ENCODE measurements at regions not wholly inside any gene's neighbourhood (a gene's known extent, or its start where the extent isn't known, plus 50 kb on each side); places are given as distances from the start of the nearest gene placed in this dataset.

- no peak for TF ChIP-seq CTCF (IDR thresholded peaks at IDR 0.05)
These were observed 168.9 kb downstream of the LMO4 start for GRCh38 chr1:87497380-87498203.

GRCh38 chr1:87501738-87502137, 173.1 kb downstream of the LMO4 start:
- no peak for TF ChIP-seq CTCF (IDR thresholded peaks at IDR 0.05)

GRCh38 chr1:87505391-87505983, 176.8 kb downstream of the LMO4 start:
- no peak for TF ChIP-seq CTCF (IDR thresholded peaks at IDR 0.05)

- no peak for TF ChIP-seq CTCF (IDR thresholded peaks at IDR 0.05)
These were observed 177.5 kb downstream of the LMO4 start for GRCh38 chr1:87506147-87506546.

- no peak for TF ChIP-seq CTCF (IDR thresholded peaks at IDR 0.05)
These were observed 179.6 kb downstream of the LMO4 start for GRCh38 chr1:87508247-87508787.

GRCh38 chr1:87510540-87510939, 181.9 kb downstream of the LMO4 start:
- TF ChIP-seq CTCF (IDR thresholded peaks at IDR 0.05), result no peak

GRCh38 chr1:87511449-87511848, 182.8 kb downstream of the LMO4 start:
- no peak for TF ChIP-seq CTCF (IDR thresholded peaks at IDR 0.05)
